ENCODE measurements at regions not wholly inside any gene's neighbourhood (a gene's known extent, or its start where the extent isn't known, plus 50 kb on each side); places are given as distances from the start of the nearest gene placed in this dataset.

DNA sequence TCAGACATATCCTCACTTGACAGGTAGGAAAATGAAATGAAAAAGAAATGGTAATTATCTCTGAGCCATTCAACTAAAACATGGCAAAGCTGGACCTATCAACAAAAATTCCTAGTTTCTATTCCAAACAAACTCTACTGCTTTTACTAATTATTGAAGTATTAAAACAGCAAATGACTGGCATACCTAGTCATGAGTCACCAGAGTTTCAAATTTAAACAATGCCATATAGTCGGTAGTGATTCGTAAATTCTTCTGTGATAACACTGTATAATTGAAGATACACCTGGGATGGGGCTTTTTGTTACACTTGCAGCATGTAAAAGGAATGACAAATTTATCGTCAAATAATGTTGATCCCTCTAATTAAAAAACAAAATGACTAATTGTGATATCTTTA lies 153.1 kb upstream of the THUMPD2 start:
- TF ChIP-seq, protein P1, sequence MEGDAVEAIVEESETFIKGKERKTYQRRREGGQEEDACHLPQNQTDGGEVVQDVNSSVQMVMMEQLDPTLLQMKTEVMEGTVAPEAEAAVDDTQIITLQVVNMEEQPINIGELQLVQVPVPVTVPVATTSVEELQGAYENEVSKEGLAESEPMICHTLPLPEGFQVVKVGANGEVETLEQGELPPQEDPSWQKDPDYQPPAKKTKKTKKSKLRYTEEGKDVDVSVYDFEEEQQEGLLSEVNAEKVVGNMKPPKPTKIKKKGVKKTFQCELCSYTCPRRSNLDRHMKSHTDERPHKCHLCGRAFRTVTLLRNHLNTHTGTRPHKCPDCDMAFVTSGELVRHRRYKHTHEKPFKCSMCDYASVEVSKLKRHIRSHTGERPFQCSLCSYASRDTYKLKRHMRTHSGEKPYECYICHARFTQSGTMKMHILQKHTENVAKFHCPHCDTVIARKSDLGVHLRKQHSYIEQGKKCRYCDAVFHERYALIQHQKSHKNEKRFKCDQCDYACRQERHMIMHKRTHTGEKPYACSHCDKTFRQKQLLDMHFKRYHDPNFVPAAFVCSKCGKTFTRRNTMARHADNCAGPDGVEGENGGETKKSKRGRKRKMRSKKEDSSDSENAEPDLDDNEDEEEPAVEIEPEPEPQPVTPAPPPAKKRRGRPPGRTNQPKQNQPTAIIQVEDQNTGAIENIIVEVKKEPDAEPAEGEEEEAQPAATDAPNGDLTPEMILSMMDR (conservative IDR thresholded peaks at IDR 0.05; ENCODE audit: low read depth in 2 of 2): no peak
- TF ChIP-seq POLR2AphosphoS5 (IDR thresholded peaks at IDR 0.05; ENCODE audit: low read depth) (no peak), CREB1 (CRISPR knock-in tag; IDR thresholded peaks at IDR 0.05; ENCODE audit: low read depth) (no peak), EZH2 (IDR thresholded peaks at IDR 0.05; ENCODE audit: low read depth, unreplicated experiment) (no peak), EZH2phosphoT487 (IDR thresholded peaks at IDR 0.05; ENCODE audit: unreplicated experiment) (no peak)
- TF ChIP-seq, protein P2, sequence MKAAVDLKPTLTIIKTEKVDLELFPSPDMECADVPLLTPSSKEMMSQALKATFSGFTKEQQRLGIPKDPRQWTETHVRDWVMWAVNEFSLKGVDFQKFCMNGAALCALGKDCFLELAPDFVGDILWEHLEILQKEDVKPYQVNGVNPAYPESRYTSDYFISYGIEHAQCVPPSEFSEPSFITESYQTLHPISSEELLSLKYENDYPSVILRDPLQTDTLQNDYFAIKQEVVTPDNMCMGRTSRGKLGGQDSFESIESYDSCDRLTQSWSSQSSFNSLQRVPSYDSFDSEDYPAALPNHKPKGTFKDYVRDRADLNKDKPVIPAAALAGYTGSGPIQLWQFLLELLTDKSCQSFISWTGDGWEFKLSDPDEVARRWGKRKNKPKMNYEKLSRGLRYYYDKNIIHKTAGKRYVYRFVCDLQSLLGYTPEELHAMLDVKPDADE (IDR thresholded peaks at IDR 0.05): no peak
- TF ChIP-seq, protein P3, sequence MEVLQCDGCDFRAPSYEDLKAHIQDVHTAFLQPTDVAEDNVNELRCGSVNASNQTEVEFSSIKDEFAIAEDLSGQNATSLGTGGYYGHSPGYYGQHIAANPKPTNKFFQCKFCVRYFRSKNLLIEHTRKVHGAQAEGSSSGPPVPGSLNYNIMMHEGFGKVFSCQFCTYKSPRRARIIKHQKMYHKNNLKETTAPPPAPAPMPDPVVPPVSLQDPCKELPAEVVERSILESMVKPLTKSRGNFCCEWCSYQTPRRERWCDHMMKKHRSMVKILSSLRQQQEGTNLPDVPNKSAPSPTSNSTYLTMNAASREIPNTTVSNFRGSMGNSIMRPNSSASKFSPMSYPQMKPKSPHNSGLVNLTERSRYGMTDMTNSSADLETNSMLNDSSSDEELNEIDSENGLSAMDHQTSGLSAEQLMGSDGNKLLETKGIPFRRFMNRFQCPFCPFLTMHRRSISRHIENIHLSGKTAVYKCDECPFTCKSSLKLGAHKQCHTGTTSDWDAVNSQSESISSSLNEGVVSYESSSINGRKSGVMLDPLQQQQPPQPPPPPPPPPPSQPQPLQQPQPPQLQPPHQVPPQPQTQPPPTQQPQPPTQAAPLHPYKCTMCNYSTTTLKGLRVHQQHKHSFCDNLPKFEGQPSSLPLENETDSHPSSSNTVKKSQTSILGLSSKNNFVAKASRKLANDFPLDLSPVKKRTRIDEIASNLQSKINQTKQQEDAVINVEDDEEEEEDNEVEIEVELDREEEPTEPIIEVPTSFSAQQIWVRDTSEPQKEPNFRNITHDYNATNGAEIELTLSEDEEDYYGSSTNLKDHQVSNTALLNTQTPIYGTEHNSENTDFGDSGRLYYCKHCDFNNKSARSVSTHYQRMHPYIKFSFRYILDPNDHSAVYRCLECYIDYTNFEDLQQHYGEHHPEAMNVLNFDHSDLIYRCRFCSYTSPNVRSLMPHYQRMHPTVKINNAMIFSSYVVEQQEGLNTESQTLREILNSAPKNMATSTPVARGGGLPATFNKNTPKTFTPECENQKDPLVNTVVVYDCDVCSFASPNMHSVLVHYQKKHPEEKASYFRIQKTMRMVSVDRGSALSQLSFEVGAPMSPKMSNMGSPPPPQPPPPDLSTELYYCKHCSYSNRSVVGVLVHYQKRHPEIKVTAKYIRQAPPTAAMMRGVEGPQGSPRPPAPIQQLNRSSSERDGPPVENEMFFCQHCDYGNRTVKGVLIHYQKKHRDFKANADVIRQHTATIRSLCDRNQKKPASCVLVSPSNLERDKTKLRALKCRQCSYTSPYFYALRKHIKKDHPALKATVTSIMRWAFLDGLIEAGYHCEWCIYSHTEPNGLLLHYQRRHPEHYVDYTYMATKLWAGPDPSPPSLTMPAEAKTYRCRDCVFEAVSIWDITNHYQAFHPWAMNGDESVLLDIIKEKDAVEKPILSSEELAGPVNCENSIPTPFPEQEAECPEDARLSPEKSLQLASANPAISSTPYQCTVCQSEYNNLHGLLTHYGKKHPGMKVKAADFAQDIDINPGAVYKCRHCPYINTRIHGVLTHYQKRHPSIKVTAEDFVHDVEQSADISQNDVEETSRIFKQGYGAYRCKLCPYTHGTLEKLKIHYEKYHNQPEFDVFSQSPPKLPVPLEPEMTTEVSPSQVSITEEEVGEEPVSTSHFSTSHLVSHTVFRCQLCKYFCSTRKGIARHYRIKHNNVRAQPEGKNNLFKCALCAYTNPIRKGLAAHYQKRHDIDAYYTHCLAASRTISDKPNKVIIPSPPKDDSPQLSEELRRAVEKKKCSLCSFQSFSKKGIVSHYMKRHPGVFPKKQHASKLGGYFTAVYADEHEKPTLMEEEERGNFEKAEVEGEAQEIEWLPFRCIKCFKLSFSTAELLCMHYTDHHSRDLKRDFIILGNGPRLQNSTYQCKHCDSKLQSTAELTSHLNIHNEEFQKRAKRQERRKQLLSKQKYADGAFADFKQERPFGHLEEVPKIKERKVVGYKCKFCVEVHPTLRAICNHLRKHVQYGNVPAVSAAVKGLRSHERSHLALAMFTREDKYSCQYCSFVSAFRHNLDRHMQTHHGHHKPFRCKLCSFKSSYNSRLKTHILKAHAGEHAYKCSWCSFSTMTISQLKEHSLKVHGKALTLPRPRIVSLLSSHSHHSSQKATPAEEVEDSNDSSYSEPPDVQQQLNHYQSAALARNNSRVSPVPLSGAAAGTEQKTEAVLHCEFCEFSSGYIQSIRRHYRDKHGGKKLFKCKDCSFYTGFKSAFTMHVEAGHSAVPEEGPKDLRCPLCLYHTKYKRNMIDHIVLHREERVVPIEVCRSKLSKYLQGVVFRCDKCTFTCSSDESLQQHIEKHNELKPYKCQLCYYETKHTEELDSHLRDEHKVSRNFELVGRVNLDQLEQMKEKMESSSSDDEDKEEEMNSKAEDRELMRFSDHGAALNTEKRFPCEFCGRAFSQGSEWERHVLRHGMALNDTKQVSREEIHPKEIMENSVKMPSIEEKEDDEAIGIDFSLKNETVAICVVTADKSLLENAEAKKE (CRISPR knock-in tag; IDR thresholded peaks at IDR 0.05): no peak
- TF ChIP-seq, protein P4, sequence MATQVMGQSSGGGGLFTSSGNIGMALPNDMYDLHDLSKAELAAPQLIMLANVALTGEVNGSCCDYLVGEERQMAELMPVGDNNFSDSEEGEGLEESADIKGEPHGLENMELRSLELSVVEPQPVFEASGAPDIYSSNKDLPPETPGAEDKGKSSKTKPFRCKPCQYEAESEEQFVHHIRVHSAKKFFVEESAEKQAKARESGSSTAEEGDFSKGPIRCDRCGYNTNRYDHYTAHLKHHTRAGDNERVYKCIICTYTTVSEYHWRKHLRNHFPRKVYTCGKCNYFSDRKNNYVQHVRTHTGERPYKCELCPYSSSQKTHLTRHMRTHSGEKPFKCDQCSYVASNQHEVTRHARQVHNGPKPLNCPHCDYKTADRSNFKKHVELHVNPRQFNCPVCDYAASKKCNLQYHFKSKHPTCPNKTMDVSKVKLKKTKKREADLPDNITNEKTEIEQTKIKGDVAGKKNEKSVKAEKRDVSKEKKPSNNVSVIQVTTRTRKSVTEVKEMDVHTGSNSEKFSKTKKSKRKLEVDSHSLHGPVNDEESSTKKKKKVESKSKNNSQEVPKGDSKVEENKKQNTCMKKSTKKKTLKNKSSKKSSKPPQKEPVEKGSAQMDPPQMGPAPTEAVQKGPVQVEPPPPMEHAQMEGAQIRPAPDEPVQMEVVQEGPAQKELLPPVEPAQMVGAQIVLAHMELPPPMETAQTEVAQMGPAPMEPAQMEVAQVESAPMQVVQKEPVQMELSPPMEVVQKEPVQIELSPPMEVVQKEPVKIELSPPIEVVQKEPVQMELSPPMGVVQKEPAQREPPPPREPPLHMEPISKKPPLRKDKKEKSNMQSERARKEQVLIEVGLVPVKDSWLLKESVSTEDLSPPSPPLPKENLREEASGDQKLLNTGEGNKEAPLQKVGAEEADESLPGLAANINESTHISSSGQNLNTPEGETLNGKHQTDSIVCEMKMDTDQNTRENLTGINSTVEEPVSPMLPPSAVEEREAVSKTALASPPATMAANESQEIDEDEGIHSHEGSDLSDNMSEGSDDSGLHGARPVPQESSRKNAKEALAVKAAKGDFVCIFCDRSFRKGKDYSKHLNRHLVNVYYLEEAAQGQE (IDR thresholded peaks at IDR 0.05; ENCODE audit: unreplicated experiment): no peak

All from GM23338 (cell line).